GM18517 (cell line): ENCODE measurements at regions not wholly inside any gene's neighbourhood (a gene's known extent, or its start where the extent isn't known, plus 50 kb on each side); places are given as distances from the start of the nearest gene placed in this dataset.
A peak's percentile ranks its signal among the peaks of the same experiment; 100 is the strongest.
"Not testable (repeated sequence)": the region's sequence is repeated elsewhere in the genome, so short reads cannot be mapped to it uniquely, and the experiment has no call there.

Experiments used
- ATAC-seq: cut with Tn5 transposase; IDR thresholded peaks from one replicate; pipeline ENCODE4 v1.9.1; 2021; ENCODE audit warnings: mild to moderate bottlenecking, moderate library complexity; ENCODE audit not compliant: unreplicated experiment

GRCh38 chr5:87034557-87034956, 233.1 kb upstream of the RASA1 start:
- ATAC-seq = no peak

- no peak for ATAC-seq
These were observed 225.1 kb upstream of the RASA1 start for GRCh38 chr5:87042554-87042953.

DNA sequence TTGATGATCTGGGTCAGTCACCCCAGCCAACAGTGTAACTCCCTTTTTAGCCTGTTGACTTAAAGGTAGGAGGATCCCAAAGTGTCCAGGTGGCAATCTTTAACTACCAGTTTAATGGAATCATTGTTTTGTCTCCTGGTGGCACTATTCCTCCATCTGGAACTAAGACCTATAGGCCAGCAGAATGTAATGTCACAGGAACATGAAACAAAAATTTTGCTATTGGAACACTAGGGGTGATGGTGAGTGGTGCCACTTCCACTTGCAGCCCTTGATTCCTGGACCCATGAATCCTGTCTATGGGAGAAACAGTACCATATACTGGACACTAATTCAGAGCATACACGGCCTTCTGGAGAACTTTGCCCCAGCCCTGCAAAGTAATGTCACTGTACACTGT, 219.5 kb upstream of the RASA1 start:
- no peak for ATAC-seq

DNA sequence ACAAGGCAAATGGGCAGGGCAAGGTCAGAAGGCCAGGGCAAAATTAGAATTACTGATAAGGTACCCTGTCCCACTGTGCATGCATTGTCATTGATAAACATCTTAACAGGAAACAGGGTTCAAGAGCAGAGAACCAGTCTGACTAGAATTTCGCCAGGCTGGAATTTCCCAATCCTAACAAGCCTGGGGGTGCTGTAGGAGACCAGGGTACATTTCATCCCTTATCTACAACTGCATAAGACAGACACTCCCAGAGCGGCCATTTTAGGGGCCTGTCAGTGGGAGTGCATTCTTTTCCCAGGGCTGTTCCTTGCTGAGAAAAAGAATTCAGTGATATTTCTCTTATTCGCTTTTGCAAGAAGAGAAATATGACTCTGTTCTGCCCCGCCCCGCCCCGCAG, 218.7 kb upstream of the RASA1 start:
- ATAC-seq = not testable (repeated sequence)

DNA sequence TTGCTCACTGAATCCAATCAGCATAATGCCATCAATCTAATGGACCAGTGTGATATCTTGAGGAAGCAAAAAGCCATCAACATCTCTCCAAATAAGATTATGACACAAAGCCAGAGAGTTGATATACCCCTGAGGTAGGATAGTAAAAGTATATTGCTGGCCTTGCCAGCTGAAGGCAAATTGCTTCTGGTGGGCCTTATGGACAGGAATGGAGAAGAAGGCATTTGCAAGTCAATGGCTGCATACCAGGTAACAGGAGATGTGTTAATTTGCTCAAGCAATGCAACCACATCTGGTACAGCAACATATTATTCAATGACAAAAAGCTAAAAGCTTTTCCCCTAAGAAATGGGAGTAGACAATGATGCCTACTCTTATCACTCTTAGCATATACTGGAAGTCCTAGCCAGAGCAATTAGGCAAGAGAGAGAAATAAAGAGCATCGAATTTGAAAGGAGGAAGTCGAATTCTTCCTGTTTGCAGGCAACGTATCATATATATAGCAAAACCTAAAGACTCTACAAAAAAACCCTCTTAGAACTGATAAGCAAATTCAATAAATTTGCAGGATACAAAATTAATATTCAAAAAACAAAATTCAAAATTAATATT, 216.1 kb upstream of the RASA1 start:
- no peak for ATAC-seq

DNA sequence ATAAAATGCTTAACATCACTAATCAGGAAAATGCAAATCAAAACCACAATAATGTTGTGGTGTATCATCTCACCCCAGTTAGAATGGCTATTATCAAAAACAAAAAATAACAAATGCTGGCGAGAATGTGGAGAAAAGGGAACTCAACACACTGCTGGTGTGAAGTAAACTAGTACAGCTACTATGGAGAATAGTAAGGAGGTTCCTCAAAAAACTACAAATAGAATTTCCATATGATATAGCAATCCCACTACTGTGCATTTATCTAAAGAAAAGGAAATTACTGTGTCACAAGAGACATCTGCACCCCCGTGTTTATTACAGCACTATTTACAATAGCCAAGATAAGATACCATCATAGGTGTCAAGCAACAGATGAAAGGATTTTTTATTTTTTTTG, 214.5 kb upstream of the RASA1 start:
- no peak for ATAC-seq

DNA sequence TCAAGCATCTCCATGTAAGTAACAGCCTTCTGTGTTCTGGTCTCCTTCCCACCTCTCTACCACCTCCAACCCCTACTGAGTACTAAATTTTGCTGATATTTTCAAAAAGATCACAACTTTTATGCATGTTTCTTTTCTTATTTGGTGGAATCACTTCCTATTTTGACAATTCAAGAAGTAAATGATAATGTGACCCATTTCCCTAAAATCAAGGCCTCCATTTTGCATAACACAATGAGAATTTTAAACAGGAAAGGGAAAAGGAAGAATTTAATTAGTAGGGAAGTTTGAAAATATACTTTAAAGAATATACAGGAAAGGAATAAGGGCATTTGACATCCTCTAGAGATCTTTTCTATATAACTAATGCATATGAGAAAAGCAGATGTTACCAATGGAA, 212.9 kb upstream of the RASA1 start:
- no peak for ATAC-seq

GRCh38 chr5:87061046-87061445, 206.6 kb upstream of the RASA1 start:
- ATAC-seq = no peak

- no peak for ATAC-seq
These were observed 198.4 kb upstream of the RASA1 start for GRCh38 chr5:87069311-87069710.

DNA sequence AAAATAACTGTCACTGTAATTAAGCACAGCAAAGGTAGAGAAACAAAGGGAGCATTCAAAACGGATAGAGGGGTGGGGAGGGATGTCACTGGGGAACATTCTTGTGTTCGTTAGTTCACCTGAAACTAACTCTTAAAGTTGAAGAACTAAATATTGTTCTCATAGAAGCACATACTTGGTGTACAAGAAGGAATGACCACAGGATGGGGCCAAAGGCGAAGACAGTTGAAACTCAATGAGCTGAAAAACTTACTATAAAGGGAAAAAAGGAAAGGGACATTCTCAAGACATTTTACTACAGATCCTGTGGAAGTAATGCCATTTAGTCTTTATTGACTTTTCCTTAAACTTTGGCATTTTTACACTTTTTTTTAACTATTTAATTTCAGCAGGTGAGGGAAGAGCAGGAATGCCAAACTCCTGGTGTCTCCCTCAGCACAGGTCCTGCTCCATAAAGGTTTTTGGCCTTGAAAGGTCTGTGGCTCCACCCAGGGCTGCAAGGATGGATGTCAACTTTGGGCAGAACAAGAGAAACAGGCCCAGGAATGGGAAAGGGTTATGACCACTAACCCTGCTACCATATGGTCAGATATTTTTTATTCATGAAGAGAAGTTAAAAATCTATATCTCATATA, 197.6 kb upstream of the RASA1 start:
- ATAC-seq = peak; percentile 53

GRCh38 chr5:87074072-87074471, 193.6 kb upstream of the RASA1 start:
- no peak for ATAC-seq

DNA sequence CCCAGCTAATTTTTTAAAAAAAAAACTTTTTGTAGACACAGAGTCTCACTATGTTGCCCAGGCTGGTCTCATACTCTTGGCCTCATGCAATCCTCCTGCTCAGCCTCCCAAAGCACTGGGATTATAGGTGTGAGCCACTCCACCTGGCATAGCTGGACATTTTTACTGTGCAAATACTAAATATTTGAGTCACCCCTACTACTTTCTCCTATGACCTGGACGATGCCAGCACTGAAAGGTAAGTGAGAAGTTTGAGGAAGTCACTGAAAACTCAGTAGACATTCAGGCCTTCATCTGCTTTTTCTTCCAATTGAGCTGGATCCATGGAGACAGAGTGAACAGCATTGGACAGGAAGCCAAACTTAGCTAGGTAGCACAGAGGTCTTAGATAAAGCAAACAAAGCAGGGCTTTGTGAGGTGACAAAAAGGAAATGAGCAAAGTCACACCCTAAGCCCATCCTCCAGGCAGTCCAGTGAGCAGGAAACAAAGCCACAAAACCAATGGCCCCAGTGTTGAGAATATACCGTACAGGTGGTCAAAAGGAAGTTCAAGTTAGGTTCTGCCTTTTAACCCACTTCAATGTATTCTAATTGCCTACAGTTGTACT, 192.6 kb upstream of the RASA1 start:
- ATAC-seq = peak; percentile 93

DNA sequence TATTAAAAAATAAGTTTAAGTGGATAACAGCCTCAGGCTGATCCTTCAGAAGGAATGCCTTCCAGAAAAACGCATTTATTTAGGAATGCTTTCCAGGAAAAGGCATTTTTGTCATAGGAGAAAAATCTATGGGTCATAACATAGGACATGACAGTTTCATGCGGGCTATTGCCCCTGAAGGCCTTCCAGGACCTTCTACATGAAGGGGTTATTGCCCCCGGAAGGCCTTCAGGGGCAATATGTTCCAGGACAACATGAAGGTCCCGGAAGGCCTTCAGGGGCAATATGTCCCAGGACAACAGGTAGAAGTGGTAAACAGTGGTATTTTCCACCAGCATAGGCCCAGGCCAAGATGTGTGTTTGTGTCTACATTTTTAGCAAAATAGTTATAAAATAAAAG, 191.3 kb upstream of the RASA1 start:
- ATAC-seq = no peak

- ATAC-seq = no peak
These were observed 190.8 kb upstream of the RASA1 start for GRCh38 chr5:87076931-87077330.

- no peak for ATAC-seq
These were observed 188.5 kb upstream of the RASA1 start for GRCh38 chr5:87079219-87079618.

DNA sequence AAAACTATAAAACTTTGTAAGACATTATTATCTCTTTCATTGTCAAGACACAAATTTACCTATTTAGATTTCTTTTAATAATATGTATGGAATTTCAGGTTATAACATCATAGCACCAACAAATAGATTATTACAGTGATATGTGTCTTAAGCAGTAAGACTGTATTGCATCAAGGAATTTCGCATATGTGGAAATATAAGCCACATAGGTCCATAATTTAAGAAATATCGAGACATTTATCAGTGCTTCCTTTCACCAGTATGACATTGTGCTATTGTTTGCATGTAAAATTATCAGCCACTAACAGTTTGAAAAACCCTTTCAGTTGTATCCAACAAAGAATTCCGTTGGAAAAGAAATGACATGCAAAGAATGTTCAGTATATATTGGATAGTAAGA, 186.7 kb upstream of the RASA1 start:
- no peak for ATAC-seq

DNA sequence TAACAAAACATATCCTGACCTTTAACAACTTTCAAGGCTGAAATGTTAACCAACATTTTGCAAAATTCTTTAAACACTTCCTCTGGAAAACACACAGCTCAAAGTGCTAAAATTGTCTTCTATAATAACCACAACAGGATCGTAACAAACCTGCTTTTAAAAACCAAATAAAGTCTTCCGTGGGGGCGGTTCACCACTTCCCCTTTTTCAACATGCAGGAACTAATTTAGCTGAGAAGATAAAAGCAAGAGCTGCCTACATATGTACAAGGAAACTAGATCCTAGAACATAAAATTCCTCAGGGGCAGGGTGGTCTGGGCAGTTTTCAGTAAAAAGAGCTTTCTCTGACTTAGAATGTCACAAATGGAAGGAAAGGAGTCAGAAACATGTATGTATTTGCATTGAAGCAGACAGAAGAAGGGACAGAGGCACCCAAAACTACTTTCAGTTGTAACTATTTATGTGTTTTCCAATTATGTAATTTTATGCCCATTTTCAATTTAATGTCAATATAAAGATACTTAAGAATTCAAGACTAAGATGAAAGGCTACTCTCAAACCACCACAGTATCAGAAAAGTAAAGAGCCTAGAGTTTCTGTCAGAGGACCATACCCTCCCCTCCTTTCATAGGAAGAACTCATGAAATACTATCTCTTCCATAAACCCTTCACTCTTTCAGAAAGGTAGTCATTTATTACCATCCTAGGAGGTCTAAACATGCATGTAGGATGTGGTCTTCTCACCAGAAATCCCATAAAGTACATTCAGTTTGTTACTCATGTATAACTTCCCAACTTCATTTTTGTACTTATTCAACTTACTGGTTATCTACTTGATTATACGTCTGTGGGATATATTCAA, 185.9 kb upstream of the RASA1 start:
- peak; percentile 94 for ATAC-seq

- ATAC-seq = no peak
These were observed 173.3 kb upstream of the RASA1 start for GRCh38 chr5:87094347-87094746.

DNA sequence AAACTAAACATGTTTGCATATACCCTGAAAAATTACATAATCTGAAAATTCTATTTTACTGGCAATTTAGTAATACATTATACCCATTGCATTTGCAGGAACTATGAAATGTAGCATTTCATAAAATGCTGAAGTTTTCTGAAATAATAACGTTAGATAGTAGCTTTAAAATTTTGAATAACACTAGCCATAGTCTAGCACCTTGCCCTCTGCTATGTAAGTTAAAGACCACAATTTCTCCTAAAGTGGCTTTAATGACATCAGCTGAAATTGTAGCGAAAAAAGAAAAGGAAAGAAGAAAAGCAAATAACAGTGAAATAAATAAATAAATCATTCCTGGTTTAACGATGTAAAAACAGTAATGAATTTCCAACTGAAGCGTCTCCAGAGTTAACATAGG, 172.8 kb upstream of the RASA1 start:
- ATAC-seq = no peak

DNA sequence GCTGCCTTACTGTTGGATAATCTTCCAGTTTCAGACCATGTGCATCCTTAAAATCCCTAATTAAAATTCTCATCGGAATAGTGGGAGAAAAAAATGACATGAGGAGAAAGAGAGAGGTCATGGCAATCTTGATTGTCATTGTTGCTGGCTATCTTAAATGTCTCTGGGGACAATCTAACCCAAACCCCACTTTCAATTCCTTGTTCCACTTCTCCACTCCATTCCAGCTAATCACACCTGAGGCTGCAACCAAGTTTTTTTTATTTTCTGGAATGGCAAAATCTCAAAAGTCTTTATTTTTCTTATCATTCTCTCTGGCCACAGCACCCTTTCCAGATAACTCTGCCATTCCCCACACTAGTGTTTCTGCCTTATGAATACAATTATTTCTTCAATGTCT, 171.9 kb upstream of the RASA1 start:
- ATAC-seq = no peak

GRCh38 chr5:87097664-87098063, 170.0 kb upstream of the RASA1 start:
- no peak for ATAC-seq
